RKO (cell line): ENCODE measurements at regions not wholly inside any gene's neighbourhood (a gene's known extent, or its start where the extent isn't known, plus 50 kb on each side); places are given as distances from the start of the nearest gene placed in this dataset.

Experiments used
- DNase-seq: peaks from one replicate; pipeline ENCODE4 v3.0.0-alpha.2; 2016; ENCODE audit warnings: low spot score

DNA sequence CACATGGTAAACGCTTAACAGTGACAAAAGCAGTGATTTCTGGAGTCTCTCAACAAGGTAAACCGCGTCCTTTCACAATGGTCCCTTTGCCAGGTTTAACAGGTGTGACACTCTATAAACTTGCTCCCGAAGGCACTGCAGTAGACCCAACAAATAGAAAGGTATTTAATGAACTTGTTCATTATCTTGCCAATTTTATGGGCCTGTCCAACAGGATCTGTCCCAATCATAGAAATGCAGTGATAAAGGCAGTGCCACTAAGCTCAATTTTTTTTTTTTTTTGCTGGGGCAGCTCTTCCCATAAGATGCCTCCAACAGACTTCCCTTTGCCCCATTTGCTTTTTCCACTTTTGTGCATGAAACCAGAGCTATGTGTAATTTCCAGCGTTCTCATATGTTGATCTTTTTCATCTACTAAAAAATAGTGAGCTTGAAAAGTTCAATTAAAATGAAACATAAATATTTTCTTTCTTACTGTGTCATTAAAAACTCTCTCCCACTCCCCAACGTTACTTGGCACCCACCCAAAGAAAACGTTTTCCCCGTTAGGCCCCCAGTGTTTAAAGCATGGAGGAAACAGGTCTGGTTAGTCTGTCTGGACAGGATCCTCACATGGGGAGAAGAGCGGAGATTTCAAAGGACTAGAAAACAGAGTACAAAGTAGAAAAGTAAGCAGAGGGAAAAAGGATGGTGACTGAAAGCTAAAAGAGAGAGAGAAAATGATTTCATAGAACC lies 80.9 kb upstream of the SPATA31D4 start:
- no peak for DNase-seq

- DNase-seq, result no peak
These were observed 79.8 kb upstream of the SPATA31D4 start for GRCh38 chr9:81848472-81848871.

DNA sequence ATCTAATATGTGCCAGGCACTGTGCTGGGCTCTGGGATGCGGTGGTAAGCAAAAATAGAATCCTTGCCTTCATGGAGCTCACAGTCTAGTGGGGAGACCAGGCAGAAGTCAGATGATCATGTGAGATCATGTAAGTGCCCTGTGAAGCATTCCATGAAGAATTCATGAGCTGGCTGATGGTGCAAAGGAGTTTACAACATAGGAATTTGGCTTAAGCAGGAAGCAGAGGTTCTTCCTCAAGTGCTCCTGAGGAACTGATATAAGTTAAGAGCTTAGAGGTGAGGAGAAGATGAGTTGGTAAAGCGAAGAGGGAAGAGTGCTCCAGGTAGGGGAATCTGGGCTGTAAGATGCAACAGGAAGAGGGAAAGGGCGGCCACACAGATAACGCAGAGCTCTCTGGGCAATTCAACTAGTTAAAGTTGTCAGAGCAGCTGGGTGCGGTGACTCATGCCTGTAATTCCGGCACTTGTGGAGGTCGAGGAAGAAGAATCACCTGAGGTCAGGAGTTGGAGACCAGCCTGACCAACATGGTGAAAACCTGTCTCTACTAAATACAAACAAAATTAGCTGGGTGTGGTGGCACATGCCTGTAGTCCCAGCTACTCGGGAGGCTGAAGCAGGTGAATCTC lies 78.5 kb upstream of the SPATA31D4 start:
- DNase-seq, result no peak

- DNase-seq, result no peak
These were observed 77.5 kb upstream of the SPATA31D4 start for GRCh38 chr9:81850724-81851123.

DNA sequence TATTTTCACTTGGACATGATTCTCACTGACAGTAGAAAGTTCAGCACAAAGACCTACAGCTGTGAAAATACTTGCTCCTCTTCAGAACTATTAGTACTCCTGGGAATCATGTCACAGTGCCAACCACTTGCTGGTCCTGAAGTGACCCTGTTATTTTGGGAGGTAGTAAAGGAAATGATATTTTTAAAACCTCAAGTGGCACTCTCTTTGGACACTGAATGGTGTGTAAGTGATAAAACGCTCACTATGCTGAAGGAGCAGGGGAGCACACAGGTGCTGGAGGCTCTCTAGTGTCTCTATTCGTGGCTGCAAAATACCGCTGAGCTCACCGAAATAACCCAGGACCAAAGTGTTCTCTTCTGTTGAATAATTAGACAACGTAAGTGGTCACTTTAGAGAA lies 76.9 kb upstream of the SPATA31D4 start:
- DNase-seq, result no peak

- DNase-seq, result no peak
These were observed 75.4 kb upstream of the SPATA31D4 start for GRCh38 chr9:81852820-81853219.

GRCh38 chr9:81855538-81855937 lies 72.7 kb upstream of the SPATA31D4 start:
- no peak for DNase-seq

DNA sequence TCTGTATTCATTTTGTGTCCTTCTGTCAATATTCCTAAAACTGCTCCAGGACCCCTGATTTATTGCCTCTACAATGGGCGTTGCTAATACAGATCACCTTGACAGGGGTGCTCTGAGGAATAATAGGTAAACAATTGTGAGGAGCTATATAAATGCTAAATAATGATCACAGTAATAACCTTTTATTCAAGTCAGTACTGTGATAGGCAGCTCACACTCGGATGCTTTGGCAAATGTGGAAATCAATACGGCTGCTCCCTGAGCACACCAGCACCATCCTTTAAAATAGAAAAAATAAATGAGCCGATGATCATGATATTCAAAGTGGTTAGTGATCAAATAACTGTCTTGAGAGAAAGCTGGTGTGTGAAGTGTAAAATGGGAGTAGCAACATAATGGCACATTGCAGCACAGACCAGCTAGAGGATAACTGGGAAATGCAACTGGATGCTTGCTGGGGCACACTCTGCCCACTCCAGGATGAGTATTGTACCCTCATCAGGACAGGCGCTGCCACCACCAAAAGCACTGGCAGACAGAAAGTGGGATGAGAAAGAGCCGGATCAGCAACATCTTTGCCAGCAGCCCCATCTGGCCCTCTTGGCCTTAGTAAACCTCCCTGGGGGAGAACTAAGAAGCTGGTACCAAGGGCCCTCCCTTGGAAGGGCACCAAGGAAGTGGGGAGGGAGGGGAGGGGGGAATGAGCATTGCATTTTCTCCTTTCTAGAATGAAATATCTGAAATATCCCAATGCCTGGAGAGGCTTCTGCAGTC lies 69.4 kb upstream of the SPATA31D4 start:
- no peak for DNase-seq

DNA sequence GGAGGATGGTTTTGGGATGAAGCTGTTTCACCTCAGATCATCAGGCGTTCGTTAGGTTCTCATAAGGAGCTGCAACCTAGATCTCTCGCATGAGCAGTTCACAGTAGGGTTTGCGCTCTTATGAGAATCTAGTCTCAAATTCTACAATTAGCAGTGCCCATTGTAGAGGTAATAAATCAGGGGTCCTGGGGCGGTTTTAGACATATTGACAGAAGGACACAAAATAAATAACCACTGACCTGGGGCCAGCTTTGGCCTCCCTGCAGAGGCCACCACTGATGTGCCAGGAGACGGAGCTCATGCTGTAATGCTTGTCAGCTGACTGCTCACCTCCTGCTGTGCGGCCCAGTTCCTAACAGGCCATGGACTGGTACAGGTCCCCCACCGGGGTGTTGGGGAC lies 67.6 kb upstream of the SPATA31D4 start:
- DNase-seq, result no peak

- DNase-seq, result peak; percentile 62
These were observed 66.6 kb upstream of the SPATA31D4 start for GRCh38 chr9:81861644-81862043.

GRCh38 chr9:81868145-81868544 lies 60.1 kb upstream of the SPATA31D4 start:
- no peak for DNase-seq

GRCh38 chr9:81871695-81872094 lies 56.5 kb upstream of the SPATA31D4 start:
- DNase-seq, result peak; percentile 40

- DNase-seq, result no peak
These were observed 54.0 kb upstream of the SPATA31D4 start for GRCh38 chr9:81874250-81874649.

GRCh38 chr9:81874931-81875330 lies 53.3 kb upstream of the SPATA31D4 start:
- DNase-seq, result no peak

GRCh38 chr9:81877047-81877446 lies 51.2 kb upstream of the SPATA31D4 start:
- no peak for DNase-seq
